Smooth muscle cell (in vitro differentiated cells): ENCODE measurements at regions not wholly inside any gene's neighbourhood (a gene's known extent, or its start where the extent isn't known, plus 50 kb on each side); places are given as distances from the start of the nearest gene placed in this dataset.

ENCODE experiments used
- DNase-seq: peaks from one replicate; lab custom pipeline; 2025; ENCODE audit not compliant: unreplicated experiment; lab: John Stamatoyannopoulos, UW
- H2AFZ ChIP-seq: fragments of 200-600 bp; sonication (generic); 2 replicates; pipeline ENCODE4 v1.6.0; 2016; ENCODE audit warnings: antibody characterized with exemption, low read depth, mild to moderate bottlenecking
- H3F3A ChIP-seq: fragments of 200-600 bp; sonication (generic); 2 replicates; pipeline ENCODE4 v1.6.0; 2017; ENCODE audit warnings: antibody characterized with exemption, low read depth
- H3K27ac ChIP-seq: fragments of 200-600 bp; sonication (generic); 2 replicates; pipeline ENCODE4 v1.5.1; 2016; ENCODE audit warnings: low read depth, mild to moderate bottlenecking
- H3K27me3 ChIP-seq: fragments of 200-600 bp; sonication (generic); 2 replicates; pipeline ENCODE4 v1.6.1; 2016; ENCODE audit warnings: low read depth, mild to moderate bottlenecking
- H3K36me3 ChIP-seq: fragments of 200-600 bp; sonication (generic); 2 replicates; pipeline ENCODE4 v1.5.1; 2016; ENCODE audit warnings: low read depth
- H3K4me1 ChIP-seq: fragments of 200-600 bp; sonication (generic); 2 replicates; pipeline ENCODE4 v1.5.1; 2016; ENCODE audit warnings: low read depth
- H3K4me2 ChIP-seq: fragments of 200-600 bp; sonication (generic); 2 replicates; pipeline ENCODE4 v1.6.0; 2016; ENCODE audit warnings: mild to moderate bottlenecking
- H3K4me3 ChIP-seq: fragments of 200-600 bp; sonication (generic); 2 replicates; pipeline ENCODE4 v1.5.1; 2016; ENCODE audit warnings: mild to moderate bottlenecking
- H3K79me2 ChIP-seq: fragments of 200-600 bp; sonication (generic); 2 replicates; pipeline ENCODE4 v1.6.0; 2016; ENCODE audit warnings: low read depth, mild to moderate bottlenecking
- H3K9ac ChIP-seq: fragments of 200-600 bp; sonication (generic); 2 replicates; pipeline ENCODE4 v1.6.0; 2016; ENCODE audit warnings: low read depth
- H3K9me3 ChIP-seq: fragments of 200-600 bp; sonication (generic); replicated peaks from 2 replicates; pipeline ENCODE4 v1.5.1; 2016; ENCODE audit warnings: low read depth
- H4K20me1 ChIP-seq: fragments of 200-600 bp; sonication (generic); 2 replicates; pipeline ENCODE4 v1.6.0; 2016; ENCODE audit warnings: low read depth
- WGBS: methylation state at CpG from one replicate; pipeline ENCODE4 v1.1.7; 2016; ENCODE audit warnings: low lambda C conversion rate; 5-methylcytosine and 5-hydroxymethylcytosine counted together
- TF ChIP-seq, protein P1 (sequence below): fragments of 200-600 bp; sonication (generic); IDR thresholded peaks from 2 replicates; pipeline ENCODE4 v1.5.1; 2017; ENCODE audit warnings: borderline replicate concordance, mild to moderate bottlenecking, antibody characterized with exemption; ENCODE audit not compliant: insufficient read depth, poor library complexity, severe bottlenecking

DNA sequence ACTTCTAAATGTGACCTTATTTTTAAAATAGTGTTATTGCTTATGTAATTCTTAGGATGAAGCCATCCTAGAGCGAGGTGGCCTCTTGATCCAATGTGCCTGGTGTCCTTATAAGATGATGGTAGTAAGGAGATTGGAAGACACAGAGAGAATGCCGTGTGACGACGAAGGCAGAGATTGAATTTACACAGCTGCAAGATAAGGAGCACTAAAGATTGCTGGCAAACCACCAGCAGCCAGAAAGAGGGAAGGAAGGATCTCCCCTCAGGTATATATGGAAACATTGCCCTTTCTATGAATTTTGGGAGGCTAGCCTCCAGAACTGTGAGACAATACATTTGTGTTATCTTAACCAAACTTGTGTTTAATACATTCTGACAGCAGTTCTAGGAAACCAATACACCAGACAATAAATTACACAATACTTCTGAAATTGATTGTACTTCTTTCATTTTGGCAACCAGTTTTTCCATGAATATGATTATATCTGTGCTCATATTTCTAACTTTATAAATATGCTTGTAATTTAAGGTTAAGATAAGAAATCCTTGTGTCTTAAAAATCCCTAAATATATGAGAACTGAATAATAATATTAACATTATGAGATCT lies 86.3 kb upstream of the VPREB1 start:
- Histone ChIP-seq H3K4me3 (no peak overlapping the region), H3K27ac (no peak overlapping the region), H2AFZ (no peak overlapping the region), H3K4me2 (no peak overlapping the region), H3K27me3 (peaks cover 49% of the 10 kb centered on the region), H3K36me3 (no peaks in the 10 kb centered on the region), H3K9me3 (no peaks in the 10 kb centered on the region), H4K20me1 (no peaks in the 10 kb centered on the region), H3F3A (no peaks in the 10 kb centered on the region), H3K9ac (no peak overlapping the region), H3K79me2 (no peaks in the 10 kb centered on the region), H3K4me1 (no peaks in the 10 kb centered on the region)
- TF ChIP-seq, protein P1, sequence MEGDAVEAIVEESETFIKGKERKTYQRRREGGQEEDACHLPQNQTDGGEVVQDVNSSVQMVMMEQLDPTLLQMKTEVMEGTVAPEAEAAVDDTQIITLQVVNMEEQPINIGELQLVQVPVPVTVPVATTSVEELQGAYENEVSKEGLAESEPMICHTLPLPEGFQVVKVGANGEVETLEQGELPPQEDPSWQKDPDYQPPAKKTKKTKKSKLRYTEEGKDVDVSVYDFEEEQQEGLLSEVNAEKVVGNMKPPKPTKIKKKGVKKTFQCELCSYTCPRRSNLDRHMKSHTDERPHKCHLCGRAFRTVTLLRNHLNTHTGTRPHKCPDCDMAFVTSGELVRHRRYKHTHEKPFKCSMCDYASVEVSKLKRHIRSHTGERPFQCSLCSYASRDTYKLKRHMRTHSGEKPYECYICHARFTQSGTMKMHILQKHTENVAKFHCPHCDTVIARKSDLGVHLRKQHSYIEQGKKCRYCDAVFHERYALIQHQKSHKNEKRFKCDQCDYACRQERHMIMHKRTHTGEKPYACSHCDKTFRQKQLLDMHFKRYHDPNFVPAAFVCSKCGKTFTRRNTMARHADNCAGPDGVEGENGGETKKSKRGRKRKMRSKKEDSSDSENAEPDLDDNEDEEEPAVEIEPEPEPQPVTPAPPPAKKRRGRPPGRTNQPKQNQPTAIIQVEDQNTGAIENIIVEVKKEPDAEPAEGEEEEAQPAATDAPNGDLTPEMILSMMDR, result no peak
- 62% methylated on average over 4 of the region's 4 CpGs for WGBS
- no peak for DNase-seq

- Histone ChIP-seq H3K4me1 (no peaks in the 10 kb centered on the region), H3K9ac (no peak overlapping the region), H2AFZ (peak overlapping the region; percentile 13), H3K9me3 (no peaks in the 10 kb centered on the region), H4K20me1 (no peaks in the 10 kb centered on the region), H3K4me3 (no peak overlapping the region), H3F3A (no peaks in the 10 kb centered on the region), H3K27ac (no peak overlapping the region), H3K4me2 (no peak overlapping the region), H3K36me3 (no peaks in the 10 kb centered on the region), H3K79me2 (no peaks in the 10 kb centered on the region), H3K27me3 (peaks cover 44% of the 10 kb centered on the region)
- TF ChIP-seq, protein P1, result no peak
- no peak for DNase-seq
- WGBS, result 87% methylated on average over 2 of the region's 2 CpGs
Observed at GRCh38 chr22:22157348-22157725, 87.2 kb upstream of the VPREB1 start.

DNA sequence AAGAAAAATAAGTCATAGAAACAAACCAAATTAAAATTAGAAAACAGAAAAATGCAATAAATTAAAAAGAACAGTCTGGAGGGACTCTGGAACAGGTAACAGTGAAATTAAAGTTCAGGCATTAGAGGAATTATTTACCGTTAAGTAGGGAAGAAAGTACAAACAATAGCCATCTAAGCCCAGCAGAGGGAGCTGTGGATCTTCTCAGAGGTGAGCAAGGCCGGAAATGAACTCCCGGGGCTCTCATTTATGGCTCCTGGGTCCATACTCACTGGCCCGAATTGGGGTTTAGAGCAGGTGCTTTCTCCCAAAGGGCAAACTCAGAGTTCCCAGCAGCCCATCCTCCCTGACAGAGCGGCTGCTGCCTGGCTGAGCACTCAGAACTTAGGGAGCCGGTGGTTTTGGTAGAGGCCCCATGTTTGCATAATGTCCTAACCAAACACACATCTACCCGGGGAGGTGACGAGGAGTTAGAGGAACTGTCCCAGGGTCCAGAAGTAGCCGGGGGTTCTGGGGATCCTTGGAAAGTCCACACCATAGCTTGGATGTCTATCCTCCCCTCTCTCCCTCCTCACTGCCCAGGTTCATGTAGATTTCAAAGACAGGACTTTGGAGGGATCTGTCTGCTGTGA lies 87.8 kb upstream of the VPREB1 start:
- no peaks in the 10 kb centered on the region for H3K4me1 ChIP-seq
- no peak overlapping the region for H3K27ac ChIP-seq
- no peak overlapping the region for H3K4me2 ChIP-seq
- H4K20me1 ChIP-seq, result no peaks in the 10 kb centered on the region
- H3K9ac ChIP-seq, result no peak overlapping the region
- DNase-seq, result no peak
- H2AFZ ChIP-seq, result peak overlapping the region; percentile 13
- TF ChIP-seq, protein P1, result peak; percentile 70
- WGBS, result 50% methylated on average over 9 of the region's 9 CpGs
- peaks cover 47% of the 10 kb centered on the region for H3K27me3 ChIP-seq
- H3K36me3 ChIP-seq, result no peaks in the 10 kb centered on the region
- no peaks in the 10 kb centered on the region for H3K79me2 ChIP-seq
- H3K4me3 ChIP-seq, result no peak overlapping the region
- no peaks in the 10 kb centered on the region for H3F3A ChIP-seq
- no peaks in the 10 kb centered on the region for H3K9me3 ChIP-seq

DNA sequence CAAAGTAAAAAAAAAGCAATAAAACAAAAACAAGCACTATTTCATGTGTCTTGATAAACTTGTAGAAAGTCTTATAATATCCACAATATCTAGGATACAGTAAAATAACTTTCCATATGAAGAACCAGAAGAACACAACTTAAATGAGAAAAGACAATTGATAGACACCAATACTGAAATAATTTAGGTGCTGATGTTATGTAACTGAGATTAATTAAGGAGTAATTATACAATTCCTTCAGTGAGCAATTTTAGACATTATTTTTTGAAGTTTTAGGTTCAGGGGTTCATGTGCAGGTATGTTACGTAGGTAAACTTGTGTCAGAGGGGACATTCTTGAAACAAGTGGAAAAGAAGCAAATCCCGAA lies 88.3 kb upstream of the VPREB1 start:
- Histone ChIP-seq H3F3A (no peaks in the 10 kb centered on the region), H3K36me3 (no peaks in the 10 kb centered on the region), H3K9ac (no peak overlapping the region), H3K4me2 (no peak overlapping the region), H3K4me1 (no peaks in the 10 kb centered on the region), H2AFZ (no peak overlapping the region), H3K79me2 (no peaks in the 10 kb centered on the region), H3K4me3 (no peak overlapping the region), H3K27ac (no peak overlapping the region), H3K9me3 (no peaks in the 10 kb centered on the region), H3K27me3 (peaks cover 52% of the 10 kb centered on the region), H4K20me1 (no peaks in the 10 kb centered on the region)
- no peak for DNase-seq
- 0% methylated on average over 2 of the region's 2 CpGs for WGBS
- TF ChIP-seq, protein P1, result no peak
